ENCODE measurements at regions not wholly inside any gene's neighbourhood (a gene's known extent, or its start where the extent isn't known, plus 50 kb on each side); places are given as distances from the start of the nearest gene placed in this dataset.

DNA sequence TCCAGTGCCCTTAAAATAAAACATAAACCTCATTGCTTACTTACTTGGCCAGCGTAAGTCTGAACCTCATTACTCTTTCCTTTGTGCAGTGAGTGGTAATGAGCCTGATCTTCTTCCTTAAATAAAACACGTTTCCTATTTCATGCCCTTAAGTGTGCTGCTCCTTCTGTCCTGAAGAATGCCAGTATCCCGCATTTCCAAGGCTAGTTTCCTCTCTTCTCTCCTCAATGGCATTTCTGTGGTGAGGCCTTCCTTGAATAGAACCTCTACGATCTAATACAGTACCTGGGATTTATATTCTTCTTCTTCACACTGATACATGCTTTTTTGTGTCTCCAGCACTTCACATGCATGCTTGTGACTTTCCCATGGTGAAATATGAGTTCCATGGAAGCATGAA lies 523.4 kb upstream of the CDH4 start:
- no peaks in the 10 kb centered on the region for H3K4me1 ChIP-seq
- TF ChIP-seq, protein P1, sequence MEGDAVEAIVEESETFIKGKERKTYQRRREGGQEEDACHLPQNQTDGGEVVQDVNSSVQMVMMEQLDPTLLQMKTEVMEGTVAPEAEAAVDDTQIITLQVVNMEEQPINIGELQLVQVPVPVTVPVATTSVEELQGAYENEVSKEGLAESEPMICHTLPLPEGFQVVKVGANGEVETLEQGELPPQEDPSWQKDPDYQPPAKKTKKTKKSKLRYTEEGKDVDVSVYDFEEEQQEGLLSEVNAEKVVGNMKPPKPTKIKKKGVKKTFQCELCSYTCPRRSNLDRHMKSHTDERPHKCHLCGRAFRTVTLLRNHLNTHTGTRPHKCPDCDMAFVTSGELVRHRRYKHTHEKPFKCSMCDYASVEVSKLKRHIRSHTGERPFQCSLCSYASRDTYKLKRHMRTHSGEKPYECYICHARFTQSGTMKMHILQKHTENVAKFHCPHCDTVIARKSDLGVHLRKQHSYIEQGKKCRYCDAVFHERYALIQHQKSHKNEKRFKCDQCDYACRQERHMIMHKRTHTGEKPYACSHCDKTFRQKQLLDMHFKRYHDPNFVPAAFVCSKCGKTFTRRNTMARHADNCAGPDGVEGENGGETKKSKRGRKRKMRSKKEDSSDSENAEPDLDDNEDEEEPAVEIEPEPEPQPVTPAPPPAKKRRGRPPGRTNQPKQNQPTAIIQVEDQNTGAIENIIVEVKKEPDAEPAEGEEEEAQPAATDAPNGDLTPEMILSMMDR (IDR thresholded peaks at IDR 0.05), result no peak
- no peaks in the 10 kb centered on the region for H3K27me3 ChIP-seq (ENCODE audit: insufficient read depth in 3 of 3, low read length in 2 of 3)
- no peak overlapping the region for H3K27ac ChIP-seq
- no peak for DNase-seq
- 73 to 79% (median 78%) methylated on average over 4 of the region's 4 CpGs for WGBS, 3 donors
- ATAC-seq, result no peak
- H3K9me3 ChIP-seq, result no peaks in the 10 kb centered on the region
- intact Hi-C loops (cut with DNase I), result no loop called here
- H3K36me3 ChIP-seq (ENCODE audit: insufficient read depth in 1 of 2, low read depth in 1 of 2), result no peaks in the 10 kb centered on the region
- H3K4me3 ChIP-seq, result no peak overlapping the region

DNA sequence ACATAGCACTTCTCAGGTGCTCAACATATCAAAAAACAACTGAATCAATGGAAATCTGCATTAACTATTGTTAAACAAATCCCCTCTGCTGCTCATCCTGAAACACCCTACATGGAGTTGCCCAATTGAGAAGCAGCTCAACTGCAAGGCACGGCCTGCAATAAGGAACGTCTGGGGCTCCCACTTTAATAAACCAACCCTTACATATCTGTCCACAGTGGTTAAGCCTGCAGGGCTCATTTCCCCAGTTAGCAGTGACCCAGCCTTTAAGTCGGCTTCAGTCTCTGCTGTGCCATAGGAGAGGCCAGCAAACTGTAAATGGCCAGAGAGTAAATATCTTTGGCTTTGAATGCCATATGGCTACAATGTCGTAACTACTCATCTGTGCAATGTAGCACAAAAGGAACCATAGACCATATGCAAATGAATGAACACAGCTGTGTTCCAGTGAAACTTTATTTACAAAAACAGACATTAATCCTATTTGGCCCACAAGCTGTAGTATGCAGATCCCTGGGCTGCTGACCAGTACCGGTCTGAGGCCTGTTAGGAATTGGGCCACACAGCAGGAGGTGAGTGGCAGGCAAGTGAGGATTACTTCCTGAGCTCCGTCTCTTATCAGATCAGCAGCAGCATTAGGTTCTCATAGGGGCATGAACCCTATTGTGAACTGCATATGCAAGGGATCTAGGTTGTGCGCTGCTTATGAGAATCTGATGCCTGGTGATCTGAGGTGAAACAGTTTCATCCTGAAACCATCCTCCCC lies 522.7 kb upstream of the CDH4 start:
- no peak overlapping the region for H3K27ac ChIP-seq
- no peaks in the 10 kb centered on the region for H3K27me3 ChIP-seq (ENCODE audit: insufficient read depth in 3 of 3, low read length in 2 of 3)
- DNase-seq, result no peak
- H3K9me3 ChIP-seq, result no peaks in the 10 kb centered on the region
- intact Hi-C loops (cut with DNase I), result no loop called here
- TF ChIP-seq, protein P1 (IDR thresholded peaks at IDR 0.05), result no peak
- no peak for ATAC-seq
- no peak overlapping the region for H3K4me3 ChIP-seq
- WGBS, 3 donors, result 71 to 76% (median 72%) methylated on average over 7 of the region's 7 CpGs
- H3K36me3 ChIP-seq (ENCODE audit: insufficient read depth in 1 of 2, low read depth in 1 of 2), result no peaks in the 10 kb centered on the region
- H3K4me1 ChIP-seq, result no peaks in the 10 kb centered on the region

DNA sequence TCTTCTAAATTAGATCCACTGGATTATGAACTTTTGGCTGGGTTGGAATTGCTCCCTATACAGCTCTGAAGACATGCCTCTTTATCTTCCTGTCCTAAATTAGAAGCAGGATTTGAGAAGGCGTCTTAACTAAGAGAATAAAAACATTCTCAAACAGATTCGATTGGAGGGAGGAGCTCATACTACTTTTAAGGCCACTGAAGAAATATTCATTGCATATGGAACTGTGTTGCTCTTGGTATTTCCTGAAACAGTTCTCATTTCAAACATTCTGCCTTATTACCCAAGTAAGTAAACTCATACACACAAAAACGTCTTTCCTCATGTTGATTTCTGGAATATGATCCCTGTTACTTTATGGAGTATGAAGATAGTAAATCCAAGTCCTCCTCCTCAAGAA lies 519.7 kb upstream of the CDH4 start:
- Histone ChIP-seq H3K27me3 (ENCODE audit: insufficient read depth in 3 of 3, low read length in 2 of 3) (no peaks in the 10 kb centered on the region), H3K4me3 (no peak overlapping the region), H3K4me1 (no peaks in the 10 kb centered on the region), H3K9me3 (no peaks in the 10 kb centered on the region), H3K27ac (no peak overlapping the region), H3K36me3 (ENCODE audit: insufficient read depth in 1 of 2, low read depth in 1 of 2) (no peaks in the 10 kb centered on the region)
- no peak for DNase-seq
- intact Hi-C loops (cut with DNase I), result no loop called here
- no peak for ATAC-seq
- TF ChIP-seq, protein P1 (IDR thresholded peaks at IDR 0.05), result no peak
- WGBS, 3 donors, result 48 to 71% (median 64%) methylated on average over 3 of the region's 3 CpGs

DNA sequence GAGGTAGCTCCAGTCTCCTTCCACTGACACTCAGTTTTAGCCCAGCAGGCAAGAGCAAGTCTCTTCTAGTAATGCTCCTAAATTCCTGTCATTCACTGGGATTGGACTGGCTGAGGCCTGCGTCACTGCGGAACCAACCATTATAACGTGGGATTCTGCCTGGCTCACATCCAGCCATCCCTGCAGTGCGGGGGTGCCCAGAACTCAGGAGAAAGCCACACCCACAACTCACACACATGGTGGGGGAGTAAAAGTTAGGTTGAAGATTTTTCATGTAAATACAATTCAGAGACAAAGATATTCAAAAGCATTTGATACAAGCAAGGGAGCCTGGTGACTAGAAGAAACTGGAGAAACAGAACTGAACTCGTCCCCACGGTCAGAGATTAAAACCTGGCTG lies 504.0 kb upstream of the CDH4 start:
- TF ChIP-seq, protein P1 (IDR thresholded peaks at IDR 0.05), result no peak
- Histone ChIP-seq H3K9me3 (no peaks in the 10 kb centered on the region), H3K36me3 (ENCODE audit: insufficient read depth in 1 of 2, low read depth in 1 of 2) (no peaks in the 10 kb centered on the region), H3K4me3 (no peak overlapping the region), H3K27me3 (ENCODE audit: insufficient read depth in 3 of 3, low read length in 2 of 3) (no peaks in the 10 kb centered on the region), H3K27ac (no peak overlapping the region), H3K4me1 (no peaks in the 10 kb centered on the region)
- WGBS, 3 donors, result 54 to 61% (median 54%) methylated on average over 6 of the region's 6 CpGs
- DNase-seq (no peak), ATAC-seq (no peak)
- intact Hi-C loops (cut with DNase I), result no loop called here
